CD4-positive, alpha-beta T cell treated with Interleukin-15 for 1 hour (primary cell): ENCODE measurements at regions not wholly inside any gene's neighbourhood (a gene's known extent, or its start where the extent isn't known, plus 50 kb on each side); places are given as distances from the start of the nearest gene placed in this dataset.
"Not testable (repeated sequence)": the region's sequence is repeated elsewhere in the genome, so short reads cannot be mapped to it uniquely, and the experiment has no call there.

Experiments
- DNase-seq: peaks from one replicate; pipeline ENCODE4 v3.0.0-alpha.2; 2020

GRCh38 chr3:182292591-182292990 lies 500.7 kb upstream of the ATP11B start:
- DNase-seq: no peak

- DNase-seq: no peak
Measured at GRCh38 chr3:182294256-182294655, 499.0 kb upstream of the ATP11B start.

GRCh38 chr3:182294696-182295095 lies 498.6 kb upstream of the ATP11B start:
- no peak for DNase-seq

- no peak for DNase-seq
Measured at GRCh38 chr3:182300266-182300665, 493.0 kb upstream of the ATP11B start.

GRCh38 chr3:182303169-182303568 lies 490.1 kb upstream of the ATP11B start:
- no peak for DNase-seq

DNA sequence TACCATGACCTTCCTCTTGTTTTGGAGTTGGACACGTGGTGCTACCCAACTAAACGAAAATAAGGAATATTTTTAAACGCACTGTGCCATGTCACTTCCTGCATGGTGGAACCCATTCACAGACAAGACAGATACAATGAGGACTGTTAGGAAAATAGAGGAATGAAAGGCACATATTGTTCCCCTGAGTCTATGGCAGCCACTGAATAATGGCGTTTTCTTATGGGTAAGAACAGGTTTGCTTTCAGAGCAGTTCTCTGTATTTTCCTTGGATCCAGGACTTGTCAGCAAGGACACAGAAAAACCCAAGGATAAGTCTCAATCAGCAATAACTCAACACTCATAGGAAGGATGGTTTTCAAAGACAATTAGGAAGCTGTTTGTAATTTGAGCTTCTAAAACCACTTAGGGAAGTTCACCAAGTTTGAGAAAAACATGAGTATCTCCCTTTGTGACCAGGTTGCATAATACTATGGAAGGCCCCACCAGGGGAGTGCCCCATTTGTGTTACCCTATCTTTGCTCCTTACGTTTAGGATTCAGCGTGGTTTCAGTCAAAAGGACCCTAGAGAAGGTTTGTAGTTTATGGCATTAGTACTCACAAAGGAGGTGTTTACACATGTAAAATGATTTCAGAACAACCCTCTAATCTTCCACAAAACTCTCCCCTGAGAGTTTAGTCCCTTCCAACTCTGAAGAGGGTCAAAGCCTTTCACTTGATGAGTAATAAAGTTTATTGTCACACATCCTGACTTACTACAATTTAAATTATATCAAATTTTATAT lies 487.2 kb upstream of the ATP11B start:
- no peak for DNase-seq

GRCh38 chr3:182308328-182308727 lies 485.0 kb upstream of the ATP11B start:
- no peak for DNase-seq

GRCh38 chr3:182309120-182309519 lies 484.2 kb upstream of the ATP11B start:
- no peak for DNase-seq

DNA sequence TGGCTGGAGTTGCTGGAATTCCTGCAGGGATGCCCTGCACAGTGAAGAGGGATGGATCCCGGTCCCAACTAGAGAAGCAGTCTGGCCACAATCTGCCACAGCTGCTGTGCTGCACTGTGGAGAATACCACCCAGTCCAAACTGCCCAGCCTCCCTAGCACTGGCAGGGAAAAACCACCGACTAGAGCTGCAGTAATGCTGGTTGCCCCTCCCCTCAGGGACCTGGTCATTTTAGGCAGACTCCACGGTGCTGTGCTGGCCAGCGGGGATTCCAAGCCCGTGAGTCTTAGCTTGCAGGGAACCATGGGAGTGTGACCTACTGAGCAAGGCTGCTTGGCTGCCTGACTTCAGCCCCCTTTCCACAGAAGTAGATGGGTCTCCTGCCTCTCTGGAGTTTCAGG lies 478.0 kb upstream of the ATP11B start:
- DNase-seq: no peak

GRCh38 chr3:182323126-182323700 lies 470.1 kb upstream of the ATP11B start:
- no peak for DNase-seq

- DNase-seq: no peak
Measured at GRCh38 chr3:182323898-182324297, 469.4 kb upstream of the ATP11B start.

DNA sequence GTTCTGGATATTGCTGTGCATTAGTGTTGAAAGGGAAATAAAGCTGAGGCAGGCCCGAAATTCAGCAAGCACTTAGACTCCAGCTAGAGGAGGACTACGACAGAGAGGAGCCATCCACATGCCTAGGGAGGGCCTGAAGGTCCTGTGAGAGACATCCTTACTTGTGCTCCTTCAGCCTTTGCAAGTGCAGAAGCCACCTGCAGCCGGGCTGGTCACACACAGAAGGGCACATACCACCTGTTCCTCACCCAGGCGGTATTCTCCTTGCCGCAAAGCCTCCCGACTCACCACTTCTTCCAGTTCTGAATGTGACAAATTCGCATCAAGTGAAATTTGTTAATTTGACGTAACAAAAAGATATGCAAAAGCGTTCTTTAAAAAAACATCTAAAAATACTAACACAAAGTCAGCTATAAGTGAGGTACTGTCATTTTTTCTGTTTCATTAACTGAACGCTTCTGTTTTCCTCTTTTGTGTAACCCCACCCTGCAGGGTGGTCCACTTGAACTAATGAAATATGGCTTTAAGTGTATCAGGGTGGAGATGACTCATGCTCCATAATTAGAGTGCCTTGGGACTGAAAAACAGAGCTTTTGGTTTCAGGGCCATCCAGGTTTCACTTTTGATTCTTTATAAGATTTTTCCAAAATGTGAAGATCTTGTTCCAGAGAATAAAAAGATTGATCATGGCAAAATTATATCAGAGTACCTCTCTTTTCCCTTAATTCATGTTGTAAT lies 467.9 kb upstream of the ATP11B start:
- DNase-seq: no peak

GRCh38 chr3:182327196-182327681 lies 466.1 kb upstream of the ATP11B start:
- DNase-seq: no peak

DNA sequence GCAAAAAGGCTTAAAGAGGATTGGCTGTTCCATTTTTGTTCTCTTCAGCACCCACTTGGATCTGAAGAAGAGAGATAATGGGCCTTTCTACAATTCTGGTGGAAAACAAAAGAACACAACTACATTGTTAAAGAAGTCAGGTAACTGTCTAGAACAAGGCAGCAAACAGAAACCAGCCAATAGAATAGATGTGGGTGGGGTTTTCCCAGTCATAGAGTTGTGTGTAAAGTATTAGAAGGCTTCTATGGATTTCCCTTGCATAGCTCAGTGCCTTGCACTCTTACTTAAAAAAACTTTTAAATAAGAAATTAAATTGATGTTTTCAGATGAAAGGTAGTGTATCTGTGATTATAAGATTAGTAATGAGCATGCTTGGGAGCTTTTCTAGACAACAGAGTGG lies 462.7 kb upstream of the ATP11B start:
- DNase-seq: no peak

DNA sequence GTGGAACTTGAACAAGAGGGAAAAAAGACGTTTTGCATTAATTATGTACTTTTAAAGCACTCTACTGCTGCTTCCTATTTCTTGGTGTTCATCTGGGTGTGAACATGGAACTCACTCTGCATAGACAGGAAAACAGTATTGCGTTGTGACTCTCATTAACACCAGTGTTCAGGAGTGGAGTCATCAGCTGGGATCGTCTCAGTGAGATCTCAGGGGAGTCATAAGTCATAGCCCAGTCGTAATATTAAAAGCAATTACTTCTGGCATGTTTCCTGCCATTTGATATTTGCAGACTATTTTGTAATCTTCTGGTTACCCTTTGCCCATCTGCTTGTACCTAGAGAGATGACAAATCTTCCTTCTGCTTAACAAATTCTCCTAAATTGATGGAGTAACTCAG lies 462.0 kb upstream of the ATP11B start:
- no peak for DNase-seq

DNA sequence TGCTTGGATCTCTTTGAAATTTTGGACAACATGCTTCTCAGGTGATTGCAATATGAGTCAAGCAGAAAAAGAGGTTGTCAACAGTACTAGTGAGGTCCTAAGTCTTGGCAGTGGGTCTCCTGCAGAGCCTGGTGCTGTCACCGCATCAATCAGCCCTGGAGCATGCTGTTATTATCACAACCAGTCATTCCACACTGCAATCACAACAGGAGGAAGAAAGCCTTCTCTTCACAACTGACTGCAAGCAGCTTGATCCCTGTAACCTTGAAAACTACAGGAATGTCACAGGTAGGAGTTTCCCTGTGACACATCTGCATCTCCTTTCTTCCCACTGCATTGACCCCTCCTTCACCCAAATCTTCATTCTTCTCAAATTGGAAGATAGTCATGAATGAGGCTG lies 451.1 kb upstream of the ATP11B start:
- no peak for DNase-seq

- DNase-seq: not testable (repeated sequence)
Measured at GRCh38 chr3:182344026-182344425, 449.3 kb upstream of the ATP11B start.

GRCh38 chr3:182349051-182349450 lies 444.3 kb upstream of the ATP11B start:
- no peak for DNase-seq

DNA sequence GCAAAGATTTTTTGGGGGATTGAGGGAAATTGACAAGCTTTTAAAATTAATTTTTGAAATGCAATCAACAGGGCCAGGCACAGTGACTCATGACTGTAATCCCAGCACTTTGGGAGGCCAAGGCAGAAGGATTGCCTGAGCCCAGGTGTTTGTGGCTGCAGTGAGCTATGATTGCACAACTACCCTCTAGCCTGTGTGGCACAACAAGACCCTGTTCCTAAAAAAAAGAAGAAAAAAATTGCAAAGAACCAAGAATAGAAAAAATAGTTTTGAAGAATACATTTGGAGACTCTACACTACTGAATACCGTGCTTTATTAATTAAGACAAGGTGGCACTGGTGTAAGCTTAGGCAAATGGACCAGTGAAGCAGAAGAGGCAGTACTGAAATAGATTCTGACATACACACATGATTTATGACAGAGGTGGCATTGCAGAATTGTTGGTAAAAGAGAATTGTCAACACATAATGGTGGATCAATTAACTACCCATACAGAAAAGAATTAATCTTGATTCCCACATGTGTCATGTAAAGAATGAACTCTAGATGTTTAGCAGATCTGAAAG lies 443.3 kb upstream of the ATP11B start:
- DNase-seq: no peak

- DNase-seq: no peak
Measured at GRCh38 chr3:182357928-182358327, 435.4 kb upstream of the ATP11B start.

GRCh38 chr3:182364323-182364722 lies 429.0 kb upstream of the ATP11B start:
- DNase-seq: no peak

- no peak for DNase-seq
Measured at GRCh38 chr3:182364723-182365650, 428.3 kb upstream of the ATP11B start.
